Body of pancreas (tissue), 4 donors: ENCODE measurements at regions not wholly inside any gene's neighbourhood (a gene's known extent, or its start where the extent isn't known, plus 50 kb on each side); places are given as distances from the start of the nearest gene placed in this dataset.

Experiments
- ATAC-seq: fragments of 150-250 bp; one replicate; pipeline ENCODE4 v1.9.1; 2016
- DNase-seq, 4 donors: peaks; one replicate each; pipeline ENCODE4 v3.0.0-alpha.2; 2019
- H3K27ac ChIP-seq, 4 donors: fragments of 200-600 bp; sonication (generic); 1 replicate in 3 of 4; 2 replicates in 1 of 4; pipeline versions ENCODE4 v1.5.1 to v1.6.1; 2016 to 2019; ENCODE audit warnings: mild to moderate bottlenecking in 1 of 4, mixed read lengths in 1 of 4, moderate library complexity in 1 of 4
- H3K27me3 ChIP-seq, 2 donors: fragments of 200-600 bp; sonication (generic); one replicate each; pipeline ENCODE4 v1.6.0; 2016; ENCODE audit warnings: mild to moderate bottlenecking in 1 of 2
- H3K36me3 ChIP-seq, 2 donors: fragments of 200-600 bp; sonication (generic); replicated peaks in 1 of 2; 2 replicates each; pipeline ENCODE4 v1.5.1; 2016; ENCODE audit warnings: low read depth in 2 of 2; ENCODE audit not compliant: insufficient read depth in 1 of 2
- H3K4me1 ChIP-seq: fragments of 200-600 bp; sonication (generic); one replicate; pipeline ENCODE4 v1.6.0; 2016
- H3K4me3 ChIP-seq, 2 donors: fragments of 200-600 bp; sonication (generic); 1 replicate in 1 of 2; 2 replicates in 1 of 2; pipeline ENCODE4 v1.5.1; 2016 to 2019
- H3K9me3 ChIP-seq, 3 donors: fragments of 200-600 bp; sonication (generic); 1 replicate in 2 of 3; 2 replicates in 1 of 3; pipeline ENCODE4 v1.5.1; 2016
- CTCF ChIP-seq, 7 experiments: fragments of 450-650 bp in 4 of 7; fragments of 200-600 bp in 3 of 7; sonication (generic) in 3 of 7; IDR thresholded peaks; one replicate each; pipeline ENCODE4 v1.5.1; 2016 to 2019; ENCODE audit warnings: antibody characterized with exemption in 7 of 7
- POLR2A ChIP-seq, 3 donors: fragments of 450-650 bp; IDR thresholded peaks; one replicate each; pipeline ENCODE4 v1.6.1; 2016; ENCODE audit warnings: antibody characterized with exemption in 3 of 3, mild to moderate bottlenecking in 2 of 3
- WGBS, 2 donors: methylation state at CpG; one replicate each; pipeline ENCODE4 v1.1.5; 2017; 5-methylcytosine and 5-hydroxymethylcytosine counted together
- intact Hi-C: fragments of 100-400 bp; cut with DNase I; formaldehyde crosslinking; loops from one replicate; pipeline ENCODE4 v1.15.1; 2023

GRCh38 chr1:30472526-30472925 is 250.9 kb downstream of the MATN1 start:
- H3K27me3 ChIP-seq = no peaks in the 10 kb centered on the region
- intact Hi-C loops = no loop called here
- no peaks in the 10 kb centered on the region for H3K36me3 ChIP-seq
- WGBS, 2 donors = 61 to 72% methylated on average over 3 to 7 of the region's 7 CpGs
- no peak overlapping the region for H3K4me3 ChIP-seq
- DNase-seq (no peak), ATAC-seq (no peak)
- H3K4me1 ChIP-seq = no peaks in the 10 kb centered on the region
- H3K9me3 ChIP-seq = no peaks in the 10 kb centered on the region
- H3K27ac ChIP-seq = no peak overlapping the region
- TF ChIP-seq POLR2A (IDR thresholded peaks at IDR 0.05) (no peak), CTCF (IDR thresholded peaks at IDR 0.05) (no peak)

GRCh38 chr1:30472009-30472408 is 251.4 kb downstream of the MATN1 start:
- ATAC-seq (no peak), DNase-seq (no peak)
- no peaks in the 10 kb centered on the region for H3K36me3 ChIP-seq
- H3K27ac ChIP-seq = no peak overlapping the region
- 20 to 52% methylated on average over 1 to 4 of the region's 4 CpGs for WGBS, 2 donors
- no peaks in the 10 kb centered on the region for H3K9me3 ChIP-seq
- TF ChIP-seq CTCF (IDR thresholded peaks at IDR 0.05) = no peak
- TF ChIP-seq POLR2A (IDR thresholded peaks at IDR 0.05) = no peak
- intact Hi-C loops = no loop called here
- no peak overlapping the region for H3K4me3 ChIP-seq
- H3K27me3 ChIP-seq = no peaks in the 10 kb centered on the region
- no peaks in the 10 kb centered on the region for H3K4me1 ChIP-seq

GRCh38 chr1:30471307-30471706 is 252.1 kb downstream of the MATN1 start:
- H3K9me3 ChIP-seq = no peaks in the 10 kb centered on the region
- ATAC-seq = no peak
- no peaks in the 10 kb centered on the region for H3K27me3 ChIP-seq
- DNase-seq = no peak
- intact Hi-C loops = no loop called here
- TF ChIP-seq POLR2A (IDR thresholded peaks at IDR 0.05) = no peak
- TF ChIP-seq CTCF (IDR thresholded peaks at IDR 0.05) = no peak
- H3K36me3 ChIP-seq = no peaks in the 10 kb centered on the region
- no peak overlapping the region for H3K27ac ChIP-seq
- no peak overlapping the region for H3K4me3 ChIP-seq
- H3K4me1 ChIP-seq = no peaks in the 10 kb centered on the region
- WGBS, 2 donors = 90 to 92% methylated on average over 2 of the region's 2 CpGs

DNA sequence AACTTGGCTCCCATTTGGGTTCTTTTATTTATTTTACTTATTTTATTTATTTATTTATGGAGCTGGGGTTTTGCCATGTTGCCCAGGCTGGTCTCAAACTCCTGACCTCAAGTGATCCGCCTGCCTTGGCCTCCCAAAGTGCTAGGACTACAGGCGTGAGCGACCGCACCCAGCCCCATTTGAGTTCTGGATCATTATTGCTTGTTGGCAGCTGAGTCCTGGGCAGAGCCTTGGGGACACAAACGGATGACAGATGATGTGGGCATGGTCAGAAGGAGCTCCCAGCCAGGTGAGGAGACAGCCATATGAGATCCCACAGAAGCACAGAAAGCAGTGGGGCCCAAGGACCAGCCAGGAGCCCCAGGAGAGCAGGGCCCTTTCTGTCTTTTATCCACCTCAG is 254.0 kb downstream of the MATN1 start:
- ATAC-seq (no peak), DNase-seq (no peak)
- WGBS, 2 donors = 81 to 82% methylated on average over 5 of the region's 5 CpGs
- Histone ChIP-seq H3K9me3 (no peaks in the 10 kb centered on the region), H3K27ac (no peak overlapping the region), H3K4me1 (no peaks in the 10 kb centered on the region), H3K4me3 (no peak overlapping the region), H3K27me3 (no peaks in the 10 kb centered on the region), H3K36me3 (no peaks in the 10 kb centered on the region)
- intact Hi-C loops = no loop called here
- TF ChIP-seq CTCF (IDR thresholded peaks at IDR 0.05) (no peak), POLR2A (IDR thresholded peaks at IDR 0.05) (no peak)

GRCh38 chr1:30467101-30467500 is 256.3 kb downstream of the MATN1 start:
- no peak for ATAC-seq
- no peak for TF ChIP-seq CTCF (IDR thresholded peaks at IDR 0.05)
- no peak for TF ChIP-seq POLR2A (IDR thresholded peaks at IDR 0.05)
- H3K4me3 ChIP-seq = no peak overlapping the region

More at GRCh38 chr1:30467101-30467500, 256.3 kb downstream of the MATN1 start:
- intact Hi-C loops = no loop called here
- H3K27me3 ChIP-seq = no peaks in the 10 kb centered on the region
- WGBS, 2 donors = 74 to 89% methylated on average over 8 of the region's 10 CpGs
- no peak for DNase-seq
- no peaks in the 10 kb centered on the region for H3K36me3 ChIP-seq
- H3K4me1 ChIP-seq = no peaks in the 10 kb centered on the region
- no peaks in the 10 kb centered on the region for H3K9me3 ChIP-seq
- H3K27ac ChIP-seq = no peak overlapping the region
